ENCODE measurements at regions not wholly inside any gene's neighbourhood (a gene's known extent, or its start where the extent isn't known, plus 50 kb on each side); places are given as distances from the start of the nearest gene placed in this dataset.

DNA sequence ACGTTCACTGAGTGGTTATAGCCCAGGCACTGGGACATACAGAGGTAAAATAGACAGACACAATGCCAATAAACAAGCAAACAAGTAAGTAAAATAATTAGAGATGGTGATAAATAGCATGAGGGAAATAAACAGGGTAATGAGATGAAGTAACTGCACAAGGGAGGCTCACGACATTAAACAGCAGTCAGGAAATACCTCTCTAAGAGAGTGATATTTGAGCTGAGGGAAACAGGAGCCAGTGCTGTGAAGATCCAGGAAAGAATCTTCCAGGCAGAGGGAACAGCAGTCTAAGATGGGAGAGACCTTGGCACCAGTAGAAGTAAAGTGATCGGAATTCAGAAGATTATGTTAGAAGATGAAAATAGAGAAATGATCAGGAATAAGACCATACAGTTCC, 279.4 kb downstream of the HINT1 start (continued):
- TF ChIP-seq TAF7 (optimal IDR thresholded peaks at IDR 0.05; ENCODE audit: borderline replicate concordance, low read depth, low read length), result no peak
- no peak for TF ChIP-seq CTBP2 (IDR thresholded peaks at IDR 0.05; ENCODE audit: borderline replicate concordance, insufficient read depth, insufficient read length, low read length)
- no peak for TF ChIP-seq GTF2F1 (IDR thresholded peaks at IDR 0.05; ENCODE audit: borderline replicate concordance, low read depth, low read length)
- no peak for TF ChIP-seq CREB1 (IDR thresholded peaks at IDR 0.05)

Data from H1 (cell line).